Panc1 (cell line): ENCODE measurements at regions not wholly inside any gene's neighbourhood (a gene's known extent, or its start where the extent isn't known, plus 50 kb on each side); places are given as distances from the start of the nearest gene placed in this dataset.

ENCODE experiments used
- ATAC-seq: fragments of 200-7000 bp; cut with Tn5 transposase; 2 replicates; pipeline ENCODE4 v1.9.1; 2020; ENCODE audit warnings: mild to moderate bottlenecking, moderate library complexity
- BruUV-seq: library from RNA; stranded (reverse); fragments of 400-500 nt; replicated peaks from 2 replicates; lab custom pipeline; 2021; lab: Mats Ljungman, UMichigan
- CTCF ChIA-PET: fragments of 300-600 bp; sonication (Branson Sonifier 250); formaldehyde crosslinking; loops from one replicate; lab custom pipeline; 2022; ENCODE audit warnings: antibody characterized with exemption; lab: Charles Lee
- POLR2A ChIA-PET: fragments of 300-600 bp; sonication (Branson Sonifier 250); formaldehyde crosslinking; loops from one replicate; lab custom pipeline; 2022; ENCODE audit warnings: antibody characterized with exemption; lab: Charles Lee
- DNase-seq: peaks from one replicate; pipeline ENCODE4 v3.0.0-alpha.2; 2010; ENCODE audit warnings: low read depth, low spot score
- H3K27ac ChIP-seq: 2 replicates; pipeline ENCODE4 v1.5.1; 2011; ENCODE audit warnings: mild to moderate bottlenecking, low read length, inconsistent platforms
- H3K27me3 ChIP-seq: fragments of 200-500 bp; sonication (Bioruptor generic); 2 replicates; pipeline ENCODE4 v1.6.0; 2014; ENCODE audit warnings: low read length, inconsistent platforms; ENCODE audit not compliant: control insufficient read depth, insufficient read depth
- H3K36me3 ChIP-seq: fragments of 200-500 bp; sonication (Bioruptor generic); 2 replicates; pipeline ENCODE4 v1.5.1; 2014; ENCODE audit warnings: inconsistent platforms, mild to moderate bottlenecking, low read length, moderate library complexity; ENCODE audit not compliant: control insufficient read depth, insufficient read depth
- H3K4me1 ChIP-seq: 2 replicates; pipeline ENCODE4 v1.5.1; 2011; ENCODE audit warnings: inconsistent platforms, mild to moderate bottlenecking, low read length, moderate library complexity; ENCODE audit not compliant: control insufficient read depth, insufficient read depth
- H3K4me3 ChIP-seq, 2 experiments: 2 replicates each; pipeline ENCODE4 v1.5.1; 2011 to 2012; ENCODE audit warnings: low read depth in 2 of 2, low read length in 2 of 2, mild to moderate bottlenecking in 2 of 2, inconsistent platforms in 1 of 2, moderate library complexity in 1 of 2
- H3K9me3 ChIP-seq: fragments of 200-500 bp; sonication (Bioruptor generic); 2 replicates; pipeline ENCODE4 v1.5.1; 2014; ENCODE audit warnings: low read depth, mild to moderate bottlenecking, inconsistent platforms, low read length, moderate library complexity; ENCODE audit not compliant: control insufficient read depth, insufficient read depth
- POLR2AphosphoS5 ChIP-seq: IDR thresholded peaks from 2 replicates; pipeline ENCODE4 v1.6.1; 2012; ENCODE audit warnings: mild to moderate bottlenecking, low read depth, low read length, moderate library complexity
- SIN3A ChIP-seq: IDR thresholded peaks from 2 replicates; pipeline ENCODE4 v1.6.1; 2012; ENCODE audit warnings: low read depth, mild to moderate bottlenecking, low read length, moderate library complexity, borderline replicate concordance; ENCODE audit not compliant: insufficient read depth
- TCF7L2 ChIP-seq: IDR thresholded peaks from 2 replicates; pipeline ENCODE4 v1.6.1; 2011; ENCODE audit warnings: mild to moderate bottlenecking, low read depth, low read length, inconsistent platforms
- in situ Hi-C: cut with HindIII; loops from 2 replicates; pipeline ENCODE4 v1.10.0; 2016; ENCODE audit warnings: low sequenced_read_pairs, low pct_unique_long_range_greater_than_20kb
- intact Hi-C: fragments of 100-400 bp; cut with micrococcal nuclease; formaldehyde crosslinking; loops from one replicate; pipeline ENCODE4 v1.10.0; 2022; ENCODE audit not compliant: unreplicated experiment
- TF ChIP-seq, protein P1 (sequence below), 2 experiments: IDR thresholded peaks; 2 replicates each; pipeline ENCODE4 v1.6.1; 2011 to 2012; ENCODE audit warnings: low read depth in 2 of 2, control low read depth in 1 of 2, low read length in 1 of 2, mild to moderate bottlenecking in 1 of 2, moderate library complexity in 1 of 2; ENCODE audit not compliant: insufficient read depth in 1 of 2
- TF ChIP-seq, protein P2 (sequence below): fragments of 450-650 bp; IDR thresholded peaks from 2 replicates; pipeline ENCODE4 v1.5.1; 2017; ENCODE audit warnings: mild to moderate bottlenecking

DNA sequence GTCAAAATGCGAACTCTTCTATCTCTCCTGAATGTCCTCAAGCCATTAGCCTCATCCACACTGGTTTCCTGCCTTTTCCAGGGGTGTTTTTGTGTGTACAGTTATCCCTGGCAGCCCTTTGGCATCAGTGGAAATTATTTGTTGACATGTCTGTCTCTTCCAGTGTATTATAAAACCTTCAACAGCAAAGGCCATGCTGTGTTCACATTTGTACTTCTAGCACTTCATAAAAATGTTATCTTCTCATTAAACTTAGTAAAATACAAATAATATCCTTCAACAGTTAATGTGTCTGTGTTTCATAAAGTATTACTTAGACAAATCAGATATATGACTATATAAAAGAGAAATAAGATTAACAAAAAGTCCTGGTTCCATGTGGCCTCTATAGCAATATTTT is 359.5 kb upstream of the ARGLU1 start:
- Histone ChIP-seq H3K9me3 (no peaks in the 10 kb centered on the region), H3K27me3 (no peaks in the 10 kb centered on the region), H3K4me3 (no peak overlapping the region), H3K4me1 (no peaks in the 10 kb centered on the region), H3K27ac (no peak overlapping the region), H3K36me3 (no peaks in the 10 kb centered on the region)
- in situ Hi-C loops (no loop called here), intact Hi-C loops (no loop called here)
- DNase-seq = no peak
- no peak for ATAC-seq
- CTCF ChIA-PET = no interaction called here
- BruUV-seq = no TSS peak
- TF ChIP-seq TCF7L2 = no peak
- TF ChIP-seq, protein P1, sequence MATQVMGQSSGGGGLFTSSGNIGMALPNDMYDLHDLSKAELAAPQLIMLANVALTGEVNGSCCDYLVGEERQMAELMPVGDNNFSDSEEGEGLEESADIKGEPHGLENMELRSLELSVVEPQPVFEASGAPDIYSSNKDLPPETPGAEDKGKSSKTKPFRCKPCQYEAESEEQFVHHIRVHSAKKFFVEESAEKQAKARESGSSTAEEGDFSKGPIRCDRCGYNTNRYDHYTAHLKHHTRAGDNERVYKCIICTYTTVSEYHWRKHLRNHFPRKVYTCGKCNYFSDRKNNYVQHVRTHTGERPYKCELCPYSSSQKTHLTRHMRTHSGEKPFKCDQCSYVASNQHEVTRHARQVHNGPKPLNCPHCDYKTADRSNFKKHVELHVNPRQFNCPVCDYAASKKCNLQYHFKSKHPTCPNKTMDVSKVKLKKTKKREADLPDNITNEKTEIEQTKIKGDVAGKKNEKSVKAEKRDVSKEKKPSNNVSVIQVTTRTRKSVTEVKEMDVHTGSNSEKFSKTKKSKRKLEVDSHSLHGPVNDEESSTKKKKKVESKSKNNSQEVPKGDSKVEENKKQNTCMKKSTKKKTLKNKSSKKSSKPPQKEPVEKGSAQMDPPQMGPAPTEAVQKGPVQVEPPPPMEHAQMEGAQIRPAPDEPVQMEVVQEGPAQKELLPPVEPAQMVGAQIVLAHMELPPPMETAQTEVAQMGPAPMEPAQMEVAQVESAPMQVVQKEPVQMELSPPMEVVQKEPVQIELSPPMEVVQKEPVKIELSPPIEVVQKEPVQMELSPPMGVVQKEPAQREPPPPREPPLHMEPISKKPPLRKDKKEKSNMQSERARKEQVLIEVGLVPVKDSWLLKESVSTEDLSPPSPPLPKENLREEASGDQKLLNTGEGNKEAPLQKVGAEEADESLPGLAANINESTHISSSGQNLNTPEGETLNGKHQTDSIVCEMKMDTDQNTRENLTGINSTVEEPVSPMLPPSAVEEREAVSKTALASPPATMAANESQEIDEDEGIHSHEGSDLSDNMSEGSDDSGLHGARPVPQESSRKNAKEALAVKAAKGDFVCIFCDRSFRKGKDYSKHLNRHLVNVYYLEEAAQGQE (IDR thresholded peaks at IDR 0.05; ENCODE audit: insufficient read depth in 1 of 2, low read depth in 2 of 2, low read length in 1 of 2) = no peak
- no peak for TF ChIP-seq POLR2AphosphoS5
- TF ChIP-seq, protein P2, sequence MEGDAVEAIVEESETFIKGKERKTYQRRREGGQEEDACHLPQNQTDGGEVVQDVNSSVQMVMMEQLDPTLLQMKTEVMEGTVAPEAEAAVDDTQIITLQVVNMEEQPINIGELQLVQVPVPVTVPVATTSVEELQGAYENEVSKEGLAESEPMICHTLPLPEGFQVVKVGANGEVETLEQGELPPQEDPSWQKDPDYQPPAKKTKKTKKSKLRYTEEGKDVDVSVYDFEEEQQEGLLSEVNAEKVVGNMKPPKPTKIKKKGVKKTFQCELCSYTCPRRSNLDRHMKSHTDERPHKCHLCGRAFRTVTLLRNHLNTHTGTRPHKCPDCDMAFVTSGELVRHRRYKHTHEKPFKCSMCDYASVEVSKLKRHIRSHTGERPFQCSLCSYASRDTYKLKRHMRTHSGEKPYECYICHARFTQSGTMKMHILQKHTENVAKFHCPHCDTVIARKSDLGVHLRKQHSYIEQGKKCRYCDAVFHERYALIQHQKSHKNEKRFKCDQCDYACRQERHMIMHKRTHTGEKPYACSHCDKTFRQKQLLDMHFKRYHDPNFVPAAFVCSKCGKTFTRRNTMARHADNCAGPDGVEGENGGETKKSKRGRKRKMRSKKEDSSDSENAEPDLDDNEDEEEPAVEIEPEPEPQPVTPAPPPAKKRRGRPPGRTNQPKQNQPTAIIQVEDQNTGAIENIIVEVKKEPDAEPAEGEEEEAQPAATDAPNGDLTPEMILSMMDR = no peak
- TF ChIP-seq SIN3A = no peak
- POLR2A ChIA-PET = no interaction called here

- in situ Hi-C loops (no loop called here), intact Hi-C loops (loop anchor here (5.0 kb wide), 1 partner anchor 200 kb away; no protein-coding TSS in a partner anchor)
- ATAC-seq (no peak), DNase-seq (no peak)
- Histone ChIP-seq H3K27me3 (no peaks in the 10 kb centered on the region), H3K4me3 (no peak overlapping the region), H3K9me3 (no peaks in the 10 kb centered on the region), H3K4me1 (no peaks in the 10 kb centered on the region), H3K27ac (no peak overlapping the region), H3K36me3 (no peaks in the 10 kb centered on the region)
- no peak for TF ChIP-seq SIN3A
- TF ChIP-seq, protein P2 = no peak
- TF ChIP-seq POLR2AphosphoS5 = no peak
- TF ChIP-seq TCF7L2 = no peak
- ChIA-PET CTCF (no interaction called here), POLR2A (no interaction called here)
- BruUV-seq = no TSS peak
Observed at GRCh38 chr13:106922384-106922783, 354.4 kb upstream of the ARGLU1 start.
